KMS-11 (cell line): ENCODE measurements at regions not wholly inside any gene's neighbourhood (a gene's known extent, or its start where the extent isn't known, plus 50 kb on each side); places are given as distances from the start of the nearest gene placed in this dataset.

ENCODE experiments used
- H2AFZ ChIP-seq: fragments of 200-600 bp; sonication (generic); 2 replicates; pipeline ENCODE4 v1.6.1; 2016; ENCODE audit warnings: antibody characterized with exemption, mixed run types, low read depth
- H3K27ac ChIP-seq: fragments of 200-600 bp; sonication (generic); 2 replicates; pipeline ENCODE4 v1.6.1; 2016; ENCODE audit warnings: mild to moderate bottlenecking, mixed run types
- H3K27me3 ChIP-seq: fragments of 200-600 bp; sonication (generic); 2 replicates; pipeline ENCODE4 v1.6.1; 2017; ENCODE audit warnings: mild to moderate bottlenecking, low read depth, mixed run types, moderate library complexity; ENCODE audit not compliant: insufficient read depth
- H3K36me3 ChIP-seq: fragments of 200-600 bp; sonication (generic); 2 replicates; pipeline ENCODE4 v1.6.1; 2017; ENCODE audit warnings: mild to moderate bottlenecking, mixed run types; ENCODE audit not compliant: insufficient read depth
- H3K4me1 ChIP-seq: fragments of 200-600 bp; sonication (generic); 2 replicates; pipeline ENCODE4 v1.6.1; 2016; ENCODE audit warnings: mild to moderate bottlenecking, low read depth, mixed run types; ENCODE audit not compliant: poor library complexity, severe bottlenecking
- H3K4me2 ChIP-seq: fragments of 200-600 bp; sonication (generic); 2 replicates; pipeline ENCODE4 v1.7.0; 2016; ENCODE audit warnings: mild to moderate bottlenecking, mixed run types
- H3K4me3 ChIP-seq: fragments of 200-600 bp; sonication (generic); IDR thresholded peaks from 2 replicates; pipeline ENCODE4 v1.6.1; 2017; ENCODE audit warnings: low read depth, low read length, mixed read lengths; ENCODE audit not compliant: insufficient read depth
- H3K79me2 ChIP-seq: fragments of 200-600 bp; sonication (generic); 2 replicates; pipeline ENCODE4 v1.6.1; 2016; ENCODE audit warnings: low read depth, mixed run types; ENCODE audit not compliant: insufficient read depth
- H3K9ac ChIP-seq: fragments of 200-600 bp; sonication (generic); 2 replicates; pipeline ENCODE4 v1.6.1; 2016; ENCODE audit warnings: mild to moderate bottlenecking, mixed run types
- H4K20me1 ChIP-seq: fragments of 200-600 bp; sonication (generic); 2 replicates; pipeline ENCODE4 v1.6.1; 2016; ENCODE audit warnings: mild to moderate bottlenecking, mixed run types; ENCODE audit not compliant: insufficient read depth
- TF ChIP-seq, protein P1 (sequence below): fragments of 200-600 bp; sonication (generic); conservative IDR thresholded peaks from 2 replicates; pipeline ENCODE4 v1.6.1; 2017; ENCODE audit warnings: low read depth, mild to moderate bottlenecking, antibody characterized with exemption, low read length, moderate library complexity, mixed read lengths

DNA sequence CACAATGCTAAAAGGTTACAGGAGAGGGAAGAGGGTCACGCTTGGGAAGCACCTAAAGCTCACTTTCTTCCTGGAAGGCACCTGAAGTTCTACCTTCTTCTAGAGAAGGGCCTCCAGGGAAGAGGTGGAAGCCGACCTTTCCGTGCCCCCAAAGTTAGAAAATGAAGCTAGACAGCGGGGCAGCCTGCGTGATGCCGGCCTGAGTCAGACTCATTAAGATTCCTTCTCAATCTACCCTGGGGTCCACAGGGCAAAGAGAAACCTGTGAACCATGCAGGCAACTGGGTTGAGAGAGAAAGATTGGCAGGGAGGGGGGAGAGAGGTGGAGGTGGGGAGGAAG is 54.8 kb upstream of the CCDC167 start:
- Histone ChIP-seq H4K20me1 (no peaks in the 10 kb centered on the region), H3K79me2 (no peaks in the 10 kb centered on the region), H3K9ac (no peak overlapping the region), H3K27ac (no peak overlapping the region), H3K4me3 (no peak overlapping the region), H3K4me2 (no peak overlapping the region), H3K4me1 (peaks cover 9% of the 10 kb centered on the region), H3K27me3 (no peaks in the 10 kb centered on the region), H3K36me3 (no peaks in the 10 kb centered on the region), H2AFZ (no peak overlapping the region)
- TF ChIP-seq, protein P1, sequence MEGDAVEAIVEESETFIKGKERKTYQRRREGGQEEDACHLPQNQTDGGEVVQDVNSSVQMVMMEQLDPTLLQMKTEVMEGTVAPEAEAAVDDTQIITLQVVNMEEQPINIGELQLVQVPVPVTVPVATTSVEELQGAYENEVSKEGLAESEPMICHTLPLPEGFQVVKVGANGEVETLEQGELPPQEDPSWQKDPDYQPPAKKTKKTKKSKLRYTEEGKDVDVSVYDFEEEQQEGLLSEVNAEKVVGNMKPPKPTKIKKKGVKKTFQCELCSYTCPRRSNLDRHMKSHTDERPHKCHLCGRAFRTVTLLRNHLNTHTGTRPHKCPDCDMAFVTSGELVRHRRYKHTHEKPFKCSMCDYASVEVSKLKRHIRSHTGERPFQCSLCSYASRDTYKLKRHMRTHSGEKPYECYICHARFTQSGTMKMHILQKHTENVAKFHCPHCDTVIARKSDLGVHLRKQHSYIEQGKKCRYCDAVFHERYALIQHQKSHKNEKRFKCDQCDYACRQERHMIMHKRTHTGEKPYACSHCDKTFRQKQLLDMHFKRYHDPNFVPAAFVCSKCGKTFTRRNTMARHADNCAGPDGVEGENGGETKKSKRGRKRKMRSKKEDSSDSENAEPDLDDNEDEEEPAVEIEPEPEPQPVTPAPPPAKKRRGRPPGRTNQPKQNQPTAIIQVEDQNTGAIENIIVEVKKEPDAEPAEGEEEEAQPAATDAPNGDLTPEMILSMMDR, result no peak

DNA sequence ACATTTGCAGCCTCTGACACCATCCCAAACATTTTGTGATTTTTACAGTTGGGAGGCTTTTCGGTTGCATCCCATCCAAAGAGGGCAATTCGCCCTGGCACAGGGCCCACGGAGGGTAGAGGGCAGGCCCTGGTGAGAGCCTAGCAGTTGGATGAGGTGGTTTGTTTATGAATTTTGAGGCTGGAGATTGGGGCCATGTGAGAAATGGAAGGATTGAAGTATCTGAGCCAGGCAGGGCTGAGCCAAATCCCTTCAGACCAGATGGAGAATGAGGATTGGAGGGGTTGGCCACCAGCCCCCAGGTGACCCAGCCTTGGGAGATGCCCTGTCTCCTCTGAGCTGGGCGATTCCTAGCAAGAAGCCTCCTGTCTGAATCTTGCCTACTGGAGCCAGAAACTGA is 52.6 kb upstream of the CCDC167 start:
- H3K9ac ChIP-seq, result no peak overlapping the region

DNA sequence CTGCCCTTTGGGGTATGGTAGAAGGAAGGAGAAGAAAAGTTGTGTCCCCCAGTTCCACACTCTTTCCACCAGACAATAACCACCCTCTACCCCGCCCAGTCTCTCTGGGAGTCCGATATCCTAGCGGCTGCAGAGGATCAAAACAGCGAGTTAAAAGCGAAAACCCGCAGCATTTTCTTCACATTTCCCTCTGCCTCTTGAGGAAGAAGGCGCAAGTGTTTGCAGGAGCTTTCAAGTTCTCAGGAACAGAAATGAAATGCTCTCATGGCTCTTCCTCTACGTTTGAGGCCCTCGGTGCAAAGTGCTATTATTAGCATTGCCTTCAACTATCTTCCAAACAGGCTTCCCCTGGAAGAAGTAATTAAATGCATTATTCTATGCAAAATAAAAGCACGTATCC is 52.2 kb upstream of the CCDC167 start:
- H3K27ac ChIP-seq, result no peak overlapping the region
- H3K9ac ChIP-seq, result no peak overlapping the region
- H3K36me3 ChIP-seq, result no peaks in the 10 kb centered on the region
- H3K79me2 ChIP-seq, result no peaks in the 10 kb centered on the region
- no peak overlapping the region for H2AFZ ChIP-seq
- no peak overlapping the region for H3K4me2 ChIP-seq
- TF ChIP-seq, protein P1, result no peak
- H3K4me3 ChIP-seq, result no peak overlapping the region
- no peaks in the 10 kb centered on the region for H3K27me3 ChIP-seq
- H4K20me1 ChIP-seq, result no peaks in the 10 kb centered on the region
- H3K4me1 ChIP-seq, result no peaks in the 10 kb centered on the region

More for the DNA sequence above, 52.6 kb upstream of the CCDC167 start:
- H3K36me3 ChIP-seq, result no peaks in the 10 kb centered on the region
- no peak overlapping the region for H3K27ac ChIP-seq
- H3K27me3 ChIP-seq, result no peaks in the 10 kb centered on the region
- TF ChIP-seq, protein P1, result no peak
- no peak overlapping the region for H3K4me3 ChIP-seq
- no peaks in the 10 kb centered on the region for H3K79me2 ChIP-seq
- no peak overlapping the region for H3K4me2 ChIP-seq
- no peak overlapping the region for H2AFZ ChIP-seq
- H3K4me1 ChIP-seq, result no peaks in the 10 kb centered on the region
- H4K20me1 ChIP-seq, result no peaks in the 10 kb centered on the region

DNA sequence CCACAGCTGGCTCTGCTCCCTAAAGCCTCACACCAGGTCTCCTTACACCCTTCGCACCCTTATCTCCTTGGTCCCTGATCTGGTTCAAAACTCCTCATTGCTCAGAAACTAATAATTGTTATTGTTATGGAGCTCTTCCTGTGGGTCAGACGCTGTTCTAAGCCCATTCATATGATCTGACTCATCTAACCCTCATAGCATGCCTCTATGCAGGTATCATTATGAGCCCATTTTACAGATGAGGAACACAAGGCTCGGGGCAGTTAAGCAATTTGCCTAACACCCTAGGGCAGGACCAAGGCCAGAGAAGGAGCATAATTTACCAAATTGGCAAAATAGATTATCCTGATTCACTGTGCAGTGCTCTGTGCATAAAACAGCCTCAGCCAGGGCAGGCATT is 51.8 kb upstream of the CCDC167 start:
- H4K20me1 ChIP-seq, result no peaks in the 10 kb centered on the region
- no peak overlapping the region for H3K27ac ChIP-seq
- no peaks in the 10 kb centered on the region for H3K27me3 ChIP-seq
- H3K9ac ChIP-seq, result no peak overlapping the region
- H3K4me1 ChIP-seq, result no peaks in the 10 kb centered on the region
- H3K36me3 ChIP-seq, result no peaks in the 10 kb centered on the region
- H3K4me3 ChIP-seq, result no peak overlapping the region
- H3K4me2 ChIP-seq, result no peak overlapping the region
- H3K79me2 ChIP-seq, result no peaks in the 10 kb centered on the region
- TF ChIP-seq, protein P1, result no peak
- no peak overlapping the region for H2AFZ ChIP-seq

DNA sequence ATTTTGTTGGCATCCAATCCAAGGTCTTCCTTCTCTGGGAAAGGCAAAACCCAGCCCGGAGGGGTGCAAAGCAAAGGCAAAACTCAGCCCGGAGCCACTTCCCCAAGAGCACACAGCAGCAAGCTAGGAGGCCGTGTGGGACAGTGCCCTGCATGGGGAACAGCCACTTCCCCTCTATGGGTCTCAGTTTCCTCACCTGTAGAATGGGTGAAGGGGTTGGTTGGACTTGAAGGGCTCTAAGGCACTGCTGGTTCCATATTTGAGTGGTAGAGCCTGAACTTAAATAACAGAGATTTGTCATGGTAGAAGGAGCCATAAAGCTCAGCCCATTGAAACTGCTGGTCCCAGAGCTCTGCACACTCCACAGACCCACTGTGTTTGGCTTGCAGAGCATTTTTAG is 51.3 kb upstream of the CCDC167 start:
- Histone ChIP-seq H3K79me2 (no peaks in the 10 kb centered on the region), H2AFZ (no peak overlapping the region), H4K20me1 (no peaks in the 10 kb centered on the region), H3K27ac (no peak overlapping the region), H3K4me3 (no peak overlapping the region), H3K36me3 (no peaks in the 10 kb centered on the region), H3K9ac (no peak overlapping the region), H3K4me2 (no peak overlapping the region), H3K4me1 (no peaks in the 10 kb centered on the region), H3K27me3 (no peaks in the 10 kb centered on the region)
- TF ChIP-seq, protein P1, result no peak
